T-helper 2 cell treated with Interferon-gamma antibody and Interleukin-4, amounts not matched to agents 5 μg/mL and 100 μg/mL, for 36 hours (primary cell): ENCODE measurements at regions not wholly inside any gene's neighbourhood (a gene's known extent, or its start where the extent isn't known, plus 50 kb on each side); places are given as distances from the start of the nearest gene placed in this dataset.

Experiments used
- DNase-seq: peaks from one replicate; pipeline ENCODE4 v3.0.0; 2021; ENCODE audit warnings: low spot score
- H3K27ac Mint-ChIP-seq: one replicate; pipeline ENCODE4 v1.8.0; 2021; ENCODE audit warnings: mild to moderate bottlenecking, mixed read lengths
- H3K27me3 Mint-ChIP-seq: one replicate; pipeline ENCODE4 v1.8.0; 2021; ENCODE audit warnings: low read depth, mixed read lengths
- H3K36me3 Mint-ChIP-seq: one replicate; pipeline ENCODE4 v1.8.0; 2021; ENCODE audit warnings: low read depth, mixed read lengths
- H3K4me1 Mint-ChIP-seq: one replicate; pipeline ENCODE4 v1.8.0; 2021; ENCODE audit warnings: low read depth, mixed read lengths
- H3K4me3 Mint-ChIP-seq: one replicate; pipeline ENCODE4 v1.8.0; 2022; ENCODE audit warnings: mild to moderate bottlenecking, moderate library complexity, mixed read lengths
- H3K9me3 Mint-ChIP-seq: one replicate; pipeline ENCODE4 v1.8.0; 2021; ENCODE audit warnings: mixed read lengths

- Mint-ChIP-seq H3K27me3 (peaks cover 6% of the 10 kb centered on the region), H3K4me1 (no peaks in the 10 kb centered on the region), H3K36me3 (no peaks in the 10 kb centered on the region), H3K9me3 (peaks cover 10% of the 10 kb centered on the region), H3K27ac (no peak overlapping the region), H3K4me3 (no peak overlapping the region)
- DNase-seq = no peak
Measured at GRCh38 chr20:23225407-23226060, 125.1 kb upstream of the NXT1 start.

DNA sequence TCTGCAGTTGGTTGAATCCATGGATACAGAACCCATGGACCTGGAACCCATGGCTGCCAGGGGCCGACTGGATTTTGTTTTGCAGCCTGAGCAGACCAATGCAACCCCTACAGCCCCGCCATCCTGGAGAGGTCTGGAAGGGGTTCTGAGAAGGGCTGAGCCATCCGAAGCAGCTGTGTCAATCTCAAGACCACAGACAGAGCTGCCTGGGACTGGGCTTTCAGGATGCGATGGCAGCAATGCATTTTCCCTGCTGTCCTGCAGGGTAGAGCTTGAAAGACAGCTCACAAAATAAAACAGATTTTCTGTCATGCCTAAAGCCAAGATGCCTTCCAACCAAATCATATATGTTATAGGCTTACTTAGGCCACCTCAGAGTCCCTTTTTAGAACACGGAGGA, 125.8 kb upstream of the NXT1 start:
- no peak for DNase-seq
- H3K4me3 Mint-ChIP-seq = no peak overlapping the region
- H3K27ac Mint-ChIP-seq = no peak overlapping the region
- peaks cover 10% of the 10 kb centered on the region for H3K9me3 Mint-ChIP-seq
- H3K4me1 Mint-ChIP-seq = no peaks in the 10 kb centered on the region
- H3K27me3 Mint-ChIP-seq = peaks cover 7% of the 10 kb centered on the region
- no peaks in the 10 kb centered on the region for H3K36me3 Mint-ChIP-seq

GRCh38 chr20:23223908-23224580, 126.5 kb upstream of the NXT1 start:
- no peak overlapping the region for H3K27ac Mint-ChIP-seq
- H3K36me3 Mint-ChIP-seq = no peaks in the 10 kb centered on the region
- no peak for DNase-seq
- no peaks in the 10 kb centered on the region for H3K4me1 Mint-ChIP-seq
- no peak overlapping the region for H3K4me3 Mint-ChIP-seq
- H3K27me3 Mint-ChIP-seq = peaks cover 7% of the 10 kb centered on the region
- peaks cover 11% of the 10 kb centered on the region for H3K9me3 Mint-ChIP-seq

GRCh38 chr20:23222531-23223200, 127.9 kb upstream of the NXT1 start:
- Mint-ChIP-seq H3K4me1 (no peaks in the 10 kb centered on the region), H3K27me3 (peaks cover 7% of the 10 kb centered on the region), H3K27ac (no peak overlapping the region), H3K36me3 (no peaks in the 10 kb centered on the region), H3K9me3 (peaks cover 20% of the 10 kb centered on the region), H3K4me3 (no peak overlapping the region)
- no peak for DNase-seq

GRCh38 chr20:23217023-23217422, 130.9 kb upstream of the CD93 start:
- DNase-seq = no peak
- Mint-ChIP-seq H3K4me1 (no peaks in the 10 kb centered on the region), H3K4me3 (no peak overlapping the region), H3K27ac (no peak overlapping the region), H3K36me3 (no peaks in the 10 kb centered on the region), H3K27me3 (peaks cover 5% of the 10 kb centered on the region), H3K9me3 (peaks cover 18% of the 10 kb centered on the region)

- Mint-ChIP-seq H3K4me3 (no peak overlapping the region), H3K27ac (no peak overlapping the region), H3K27me3 (peaks cover under 1% of the 10 kb centered on the region), H3K4me1 (no peaks in the 10 kb centered on the region), H3K9me3 (peaks cover 10% of the 10 kb centered on the region), H3K36me3 (no peaks in the 10 kb centered on the region)
- no peak for DNase-seq
Measured at GRCh38 chr20:23215344-23215995, 129.3 kb upstream of the CD93 start.

DNA sequence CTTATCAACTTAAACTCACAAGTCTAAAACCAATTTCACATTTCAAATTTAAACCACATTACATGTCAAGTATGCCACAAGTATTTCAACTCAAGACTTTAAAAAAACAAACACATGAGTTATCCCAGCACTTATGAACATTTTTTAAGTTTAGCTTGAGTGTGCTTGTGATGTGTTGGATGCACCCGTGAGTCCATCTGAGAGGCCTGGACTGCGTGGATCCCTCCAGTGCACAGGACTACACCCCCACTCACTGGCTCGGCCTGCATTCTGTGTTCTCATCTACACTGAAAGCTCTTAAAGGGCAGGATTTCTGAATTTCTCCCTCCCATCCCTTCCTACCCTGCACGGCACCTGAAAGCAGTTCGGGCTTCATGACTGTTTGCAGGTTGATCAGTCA, 128.8 kb upstream of the CD93 start:
- Mint-ChIP-seq H3K27me3 (no peaks in the 10 kb centered on the region), H3K4me3 (no peak overlapping the region), H3K9me3 (peaks cover 10% of the 10 kb centered on the region), H3K36me3 (no peaks in the 10 kb centered on the region), H3K27ac (no peak overlapping the region), H3K4me1 (no peaks in the 10 kb centered on the region)
- DNase-seq = no peak

DNA sequence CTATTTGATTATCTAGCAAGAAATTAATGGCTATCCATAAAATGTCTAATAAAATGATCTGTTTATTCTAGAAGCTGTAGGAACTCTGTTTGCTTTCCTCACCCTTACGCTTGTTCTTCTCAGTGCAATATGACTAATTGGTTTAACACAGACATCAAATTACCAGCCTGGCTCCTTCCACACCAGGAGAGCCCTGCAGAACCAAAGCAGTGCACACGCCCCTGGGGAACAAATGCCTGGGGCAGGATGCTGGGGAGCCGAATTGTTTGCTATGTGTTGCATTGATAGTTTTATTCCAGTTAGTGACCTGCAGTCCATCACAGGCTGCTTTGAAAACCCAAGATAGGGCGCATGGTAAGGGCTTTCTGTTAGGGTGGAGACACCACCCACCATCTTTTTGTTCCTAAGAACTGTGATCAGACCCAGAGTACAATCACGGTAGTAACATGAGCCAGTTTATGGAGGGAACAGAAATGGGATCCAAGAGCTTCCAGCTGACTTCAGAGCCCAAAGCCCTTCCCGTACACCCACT, 126.4 kb upstream of the CD93 start:
- Mint-ChIP-seq H3K36me3 (no peaks in the 10 kb centered on the region), H3K4me3 (no peak overlapping the region), H3K4me1 (no peaks in the 10 kb centered on the region), H3K27me3 (no peaks in the 10 kb centered on the region), H3K9me3 (no peaks in the 10 kb centered on the region), H3K27ac (no peak overlapping the region)
- no peak for DNase-seq

- Mint-ChIP-seq H3K4me3 (no peak overlapping the region), H3K36me3 (no peaks in the 10 kb centered on the region), H3K27me3 (no peaks in the 10 kb centered on the region), H3K4me1 (no peaks in the 10 kb centered on the region), H3K27ac (no peak overlapping the region), H3K9me3 (no peaks in the 10 kb centered on the region)
- DNase-seq = no peak
Measured at GRCh38 chr20:23212011-23212410, 125.9 kb upstream of the CD93 start.

DNA sequence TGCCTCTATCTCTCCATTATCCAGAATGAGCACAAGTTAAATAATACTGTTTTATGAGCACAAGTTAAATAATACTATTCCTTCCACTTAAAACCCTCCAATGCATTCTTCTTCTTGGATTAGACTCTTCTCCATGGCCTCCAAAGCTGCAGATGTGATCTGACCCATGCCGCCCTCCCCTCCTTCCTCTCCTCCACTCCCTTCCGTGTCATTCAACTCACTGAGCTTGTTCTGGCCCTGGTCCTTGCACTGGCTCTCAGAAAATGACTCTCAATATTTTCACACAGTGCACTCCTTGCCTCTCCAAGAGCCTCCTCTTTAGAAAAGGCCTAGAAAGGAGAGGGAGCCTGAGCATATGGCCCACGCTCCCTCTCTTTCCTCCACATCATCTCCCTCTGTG, 125.0 kb upstream of the CD93 start:
- H3K27ac Mint-ChIP-seq = no peak overlapping the region
- DNase-seq = no peak
- no peaks in the 10 kb centered on the region for H3K9me3 Mint-ChIP-seq
- no peak overlapping the region for H3K4me3 Mint-ChIP-seq
- no peaks in the 10 kb centered on the region for H3K4me1 Mint-ChIP-seq
- H3K27me3 Mint-ChIP-seq = no peaks in the 10 kb centered on the region
- H3K36me3 Mint-ChIP-seq = no peaks in the 10 kb centered on the region

- Mint-ChIP-seq H3K4me3 (no peak overlapping the region), H3K36me3 (no peaks in the 10 kb centered on the region), H3K27me3 (peaks cover under 1% of the 10 kb centered on the region), H3K27ac (no peak overlapping the region), H3K4me1 (no peaks in the 10 kb centered on the region), H3K9me3 (no peaks in the 10 kb centered on the region)
- DNase-seq = no peak
Measured at GRCh38 chr20:23207826-23208540, 121.9 kb upstream of the CD93 start.

DNA sequence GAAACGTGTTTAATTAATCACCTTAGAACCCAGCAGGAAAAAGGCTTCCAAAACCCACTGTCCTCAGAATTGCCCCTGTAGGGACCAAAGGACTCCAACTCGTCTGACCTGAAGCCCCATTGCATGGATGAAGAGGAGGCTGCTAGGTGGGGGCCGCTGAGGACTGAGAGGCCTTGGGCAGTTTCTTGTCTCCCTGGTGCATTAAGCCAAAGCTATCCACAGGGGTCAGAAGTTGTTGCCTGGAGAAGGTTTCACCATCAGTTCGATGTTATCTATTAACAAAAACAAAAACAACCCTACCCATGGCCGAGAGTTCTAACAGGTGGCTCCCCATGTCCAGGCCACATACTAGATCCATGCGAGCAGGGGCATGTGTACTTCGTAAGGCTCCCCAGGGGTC, 120.9 kb upstream of the CD93 start:
- no peaks in the 10 kb centered on the region for H3K36me3 Mint-ChIP-seq
- DNase-seq = no peak
- no peak overlapping the region for H3K4me3 Mint-ChIP-seq
- peaks cover 3% of the 10 kb centered on the region for H3K27me3 Mint-ChIP-seq
- H3K27ac Mint-ChIP-seq = no peak overlapping the region
- H3K4me1 Mint-ChIP-seq = peaks cover 2% of the 10 kb centered on the region
- no peaks in the 10 kb centered on the region for H3K9me3 Mint-ChIP-seq

- Mint-ChIP-seq H3K27ac (no peak overlapping the region), H3K36me3 (no peaks in the 10 kb centered on the region), H3K9me3 (no peaks in the 10 kb centered on the region), H3K4me3 (no peak overlapping the region), H3K4me1 (peaks cover 2% of the 10 kb centered on the region), H3K27me3 (peaks cover 3% of the 10 kb centered on the region)
- DNase-seq = no peak
Measured at GRCh38 chr20:23206061-23206460, 119.9 kb upstream of the CD93 start.
